HCT116 (cell line): ENCODE measurements at regions not wholly inside any gene's neighbourhood (a gene's known extent, or its start where the extent isn't known, plus 50 kb on each side); places are given as distances from the start of the nearest gene placed in this dataset.

Experiments
- ZNF274 ChIP-seq: fragments of 200-500 bp; sonication (Bioruptor generic); IDR thresholded peaks from 2 replicates; pipeline ENCODE4 v1.6.1; 2014; ENCODE audit warnings: mild to moderate bottlenecking, low read depth, low read length, inconsistent platforms
- TF ChIP-seq, protein P1 (sequence below), 3 experiments: fragments of 200-600 bp in 1 of 3; sonication (generic) in 1 of 3; IDR thresholded peaks in 2 of 3; conservative IDR thresholded peaks in 1 of 3; 2 replicates each; pipeline ENCODE4 v1.5.1; 2012 to 2017; ENCODE audit warnings: low read depth in 2 of 3, low read length in 2 of 3, antibody characterized with exemption in 1 of 3, borderline replicate concordance in 1 of 3, control low read depth in 1 of 3, mild to moderate bottlenecking in 1 of 3, mixed read lengths in 1 of 3, mixed run types in 1 of 3, moderate library complexity in 1 of 3; ENCODE audit not compliant: insufficient read depth in 1 of 3

DNA sequence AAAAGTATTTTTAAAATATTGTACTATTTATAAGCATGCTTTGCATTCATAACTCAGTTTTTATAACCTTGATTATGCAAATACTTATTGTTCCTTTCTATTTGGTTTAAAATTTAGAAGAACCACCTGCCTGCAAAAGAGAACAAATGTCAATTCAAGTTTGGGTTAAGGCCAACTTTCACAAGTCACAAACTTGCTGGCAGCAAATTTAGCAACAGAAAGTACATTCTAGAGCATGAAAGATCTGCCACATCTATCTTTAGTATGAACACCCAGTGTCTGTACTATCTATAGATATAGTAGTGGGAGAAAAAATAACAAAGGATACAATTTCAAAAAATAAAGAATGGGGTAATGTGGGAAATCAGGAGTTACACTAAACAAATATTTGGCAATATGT, 1014.2 kb downstream of the C4orf33 start:
- TF ChIP-seq, protein P1, sequence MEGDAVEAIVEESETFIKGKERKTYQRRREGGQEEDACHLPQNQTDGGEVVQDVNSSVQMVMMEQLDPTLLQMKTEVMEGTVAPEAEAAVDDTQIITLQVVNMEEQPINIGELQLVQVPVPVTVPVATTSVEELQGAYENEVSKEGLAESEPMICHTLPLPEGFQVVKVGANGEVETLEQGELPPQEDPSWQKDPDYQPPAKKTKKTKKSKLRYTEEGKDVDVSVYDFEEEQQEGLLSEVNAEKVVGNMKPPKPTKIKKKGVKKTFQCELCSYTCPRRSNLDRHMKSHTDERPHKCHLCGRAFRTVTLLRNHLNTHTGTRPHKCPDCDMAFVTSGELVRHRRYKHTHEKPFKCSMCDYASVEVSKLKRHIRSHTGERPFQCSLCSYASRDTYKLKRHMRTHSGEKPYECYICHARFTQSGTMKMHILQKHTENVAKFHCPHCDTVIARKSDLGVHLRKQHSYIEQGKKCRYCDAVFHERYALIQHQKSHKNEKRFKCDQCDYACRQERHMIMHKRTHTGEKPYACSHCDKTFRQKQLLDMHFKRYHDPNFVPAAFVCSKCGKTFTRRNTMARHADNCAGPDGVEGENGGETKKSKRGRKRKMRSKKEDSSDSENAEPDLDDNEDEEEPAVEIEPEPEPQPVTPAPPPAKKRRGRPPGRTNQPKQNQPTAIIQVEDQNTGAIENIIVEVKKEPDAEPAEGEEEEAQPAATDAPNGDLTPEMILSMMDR (IDR thresholded peaks at IDR 0.05 in 2 of 3, conservative IDR thresholded peaks at IDR 0.05 in 1 of 3; ENCODE audit: borderline replicate concordance in 1 of 3, insufficient read depth in 1 of 3, low read depth in 2 of 3, low read length in 2 of 3): no peak
- TF ChIP-seq ZNF274: no peak
